ENCODE measurements at regions not wholly inside any gene's neighbourhood (a gene's known extent, or its start where the extent isn't known, plus 50 kb on each side); places are given as distances from the start of the nearest gene placed in this dataset.
"Not testable (repeated sequence)": the region's sequence is repeated elsewhere in the genome, so short reads cannot be mapped to it uniquely, and the experiment has no call there.

DNA sequence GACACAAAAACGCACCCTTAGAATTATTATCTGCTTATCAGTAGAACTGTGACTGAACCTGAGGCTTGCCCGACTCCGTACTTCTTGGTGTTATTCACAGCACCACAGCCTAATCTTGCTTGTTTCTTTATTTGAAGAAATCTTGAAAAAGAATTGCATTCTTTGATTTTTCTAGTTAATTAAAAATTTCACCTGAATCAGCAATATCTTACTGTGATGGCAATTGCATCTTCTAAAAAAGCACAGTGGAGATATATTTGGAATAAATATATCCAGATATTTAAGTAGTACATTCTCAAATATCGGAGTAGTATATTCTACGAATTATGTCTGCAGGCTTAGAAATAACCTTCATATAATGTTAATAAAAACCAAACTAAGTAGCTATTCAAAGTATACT is 90.1 kb upstream of the LYSMD4 start:
- TF ChIP-seq, protein P1, sequence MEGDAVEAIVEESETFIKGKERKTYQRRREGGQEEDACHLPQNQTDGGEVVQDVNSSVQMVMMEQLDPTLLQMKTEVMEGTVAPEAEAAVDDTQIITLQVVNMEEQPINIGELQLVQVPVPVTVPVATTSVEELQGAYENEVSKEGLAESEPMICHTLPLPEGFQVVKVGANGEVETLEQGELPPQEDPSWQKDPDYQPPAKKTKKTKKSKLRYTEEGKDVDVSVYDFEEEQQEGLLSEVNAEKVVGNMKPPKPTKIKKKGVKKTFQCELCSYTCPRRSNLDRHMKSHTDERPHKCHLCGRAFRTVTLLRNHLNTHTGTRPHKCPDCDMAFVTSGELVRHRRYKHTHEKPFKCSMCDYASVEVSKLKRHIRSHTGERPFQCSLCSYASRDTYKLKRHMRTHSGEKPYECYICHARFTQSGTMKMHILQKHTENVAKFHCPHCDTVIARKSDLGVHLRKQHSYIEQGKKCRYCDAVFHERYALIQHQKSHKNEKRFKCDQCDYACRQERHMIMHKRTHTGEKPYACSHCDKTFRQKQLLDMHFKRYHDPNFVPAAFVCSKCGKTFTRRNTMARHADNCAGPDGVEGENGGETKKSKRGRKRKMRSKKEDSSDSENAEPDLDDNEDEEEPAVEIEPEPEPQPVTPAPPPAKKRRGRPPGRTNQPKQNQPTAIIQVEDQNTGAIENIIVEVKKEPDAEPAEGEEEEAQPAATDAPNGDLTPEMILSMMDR (IDR thresholded peaks at IDR 0.05; ENCODE audit: low read depth, low read length, missing control alignments) = no peak
- no peak for DNase-seq
- no peaks in the 10 kb centered on the region for H3K36me3 ChIP-seq (replicated peaks)
- no peak overlapping the region for H3K4me3 ChIP-seq (ENCODE audit: low read depth, low read length)
- no peak overlapping the region for H3K27ac ChIP-seq
- in situ Hi-C loops (cut with HindIII; ENCODE audit: low pct_ligation_motif_present, low sequenced_read_pairs) = no loop called here
- H3K27me3 ChIP-seq (replicated peaks) = no peaks in the 10 kb centered on the region

DNA sequence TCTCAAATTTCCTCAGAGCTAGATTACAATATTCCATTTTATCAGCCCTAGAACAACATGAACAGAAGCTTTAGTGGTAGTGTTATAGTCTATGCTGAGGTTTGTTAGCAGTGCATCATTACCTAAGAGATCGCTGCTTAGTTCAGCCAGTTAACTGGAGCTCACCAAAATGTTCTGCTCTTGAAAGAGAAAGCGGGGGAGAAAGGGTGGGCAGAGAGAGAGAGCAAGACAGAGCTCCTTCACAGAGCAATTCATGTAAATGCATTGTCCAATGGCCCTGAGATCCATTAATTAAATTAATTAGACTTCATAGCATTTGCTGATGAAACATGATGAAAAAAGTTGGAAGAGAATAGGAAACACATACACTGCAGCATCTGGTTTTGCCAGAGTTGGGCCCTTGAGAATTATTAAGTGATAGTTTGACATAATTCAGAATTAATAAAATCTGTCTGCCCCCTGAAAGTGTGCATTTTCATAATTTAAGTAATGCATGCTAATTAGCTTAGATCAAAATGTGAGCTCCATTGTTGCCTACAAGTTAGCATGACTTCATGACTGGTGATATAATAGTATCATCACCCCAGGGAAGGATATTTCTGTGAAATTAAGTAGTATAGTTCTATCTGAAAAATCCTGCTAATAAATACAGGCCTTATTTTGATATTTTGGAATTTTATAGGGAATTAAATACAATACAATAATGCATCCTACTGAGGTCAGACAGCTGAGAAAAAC is 86.9 kb upstream of the LYSMD4 start:
- TF ChIP-seq, protein P1 (IDR thresholded peaks at IDR 0.05; ENCODE audit: low read depth, low read length, missing control alignments) = no peak
- Histone ChIP-seq H3K27ac (no peak overlapping the region), H3K4me3 (ENCODE audit: low read depth, low read length) (no peak overlapping the region), H3K27me3 (replicated peaks) (no peaks in the 10 kb centered on the region), H3K36me3 (replicated peaks) (no peaks in the 10 kb centered on the region)
- DNase-seq = no peak
- in situ Hi-C loops (cut with HindIII; ENCODE audit: low pct_ligation_motif_present, low sequenced_read_pairs) = no loop called here

DNA sequence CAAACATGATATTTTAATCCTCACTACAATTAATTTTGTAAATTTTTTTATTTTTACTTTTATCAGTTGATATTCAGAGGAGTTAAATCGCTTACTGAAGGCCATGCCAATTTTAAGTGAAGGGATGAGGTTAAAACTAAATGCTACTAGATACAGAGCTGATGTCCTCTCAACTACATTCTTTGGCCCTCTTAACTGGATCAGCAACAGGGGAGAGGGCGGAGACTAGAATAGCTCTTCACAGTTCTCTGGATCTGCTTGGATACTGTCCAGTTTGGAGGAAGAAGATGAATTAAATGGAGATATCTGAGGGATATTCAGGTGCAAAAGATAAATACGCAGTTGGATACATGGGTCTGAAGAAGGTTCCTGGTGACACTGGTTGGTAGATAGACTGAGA is 85.6 kb upstream of the LYSMD4 start:
- TF ChIP-seq, protein P1 (IDR thresholded peaks at IDR 0.05; ENCODE audit: low read depth, low read length, missing control alignments) = no peak

DNA sequence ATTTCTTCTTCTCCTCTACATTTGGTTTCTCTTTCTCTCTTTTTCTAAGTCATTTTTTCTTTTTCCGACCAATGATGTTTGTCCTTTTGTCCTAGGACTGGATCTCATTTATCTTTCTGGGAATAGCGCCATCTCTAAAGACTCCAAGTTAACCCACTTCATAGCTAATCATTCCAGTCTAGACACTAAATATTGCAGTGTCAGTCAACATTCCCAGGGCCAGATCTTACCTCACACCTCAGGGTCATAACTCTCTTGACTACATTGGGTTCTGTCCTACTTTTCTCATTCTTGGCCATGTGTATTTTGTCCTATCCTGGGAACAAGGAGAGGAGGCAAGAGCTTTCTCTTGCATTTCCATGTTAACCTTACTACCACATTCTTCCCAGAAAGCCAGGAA is 83.6 kb upstream of the LYSMD4 start:
- H3K27ac ChIP-seq; in situ Hi-C loops (cut with HindIII; ENCODE audit: low pct_ligation_motif_present, low sequenced_read_pairs); H3K27me3 ChIP-seq (replicated peaks); DNase-seq; H3K4me3 ChIP-seq (ENCODE audit: low read depth, low read length); H3K36me3 ChIP-seq (replicated peaks): not testable (repeated sequence)

More for the DNA sequence above, 85.6 kb upstream of the LYSMD4 start:
- Histone ChIP-seq H3K27me3 (replicated peaks) (no peaks in the 10 kb centered on the region), H3K4me3 (ENCODE audit: low read depth, low read length) (no peak overlapping the region), H3K27ac (no peak overlapping the region), H3K36me3 (replicated peaks) (no peaks in the 10 kb centered on the region)
- in situ Hi-C loops (cut with HindIII; ENCODE audit: low pct_ligation_motif_present, low sequenced_read_pairs) = no loop called here
- DNase-seq = no peak

DNA sequence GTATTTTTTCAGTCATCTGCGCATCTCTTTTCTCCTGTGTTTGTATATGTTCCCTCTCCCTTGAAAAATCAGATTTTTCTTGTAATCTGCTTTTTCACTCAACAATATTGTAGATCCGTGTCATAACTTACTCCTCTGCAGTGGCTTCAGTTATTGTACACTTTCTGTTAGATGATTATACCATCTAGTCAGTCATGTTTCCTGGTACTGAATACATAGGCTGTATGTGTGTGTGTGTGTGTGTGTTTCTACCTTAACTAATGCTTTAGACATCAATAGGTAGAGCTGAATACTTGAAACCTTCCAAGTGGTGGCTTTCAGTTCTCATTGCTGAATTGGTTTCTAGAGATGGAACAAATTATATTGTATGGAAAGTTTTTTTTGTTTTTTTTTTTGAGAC is 77.4 kb upstream of the LYSMD4 start:
- H3K4me3 ChIP-seq (ENCODE audit: low read depth, low read length); H3K27me3 ChIP-seq (replicated peaks); H3K27ac ChIP-seq; DNase-seq; in situ Hi-C loops (cut with HindIII; ENCODE audit: low pct_ligation_motif_present, low sequenced_read_pairs); H3K36me3 ChIP-seq (replicated peaks): not testable (repeated sequence)

DNA sequence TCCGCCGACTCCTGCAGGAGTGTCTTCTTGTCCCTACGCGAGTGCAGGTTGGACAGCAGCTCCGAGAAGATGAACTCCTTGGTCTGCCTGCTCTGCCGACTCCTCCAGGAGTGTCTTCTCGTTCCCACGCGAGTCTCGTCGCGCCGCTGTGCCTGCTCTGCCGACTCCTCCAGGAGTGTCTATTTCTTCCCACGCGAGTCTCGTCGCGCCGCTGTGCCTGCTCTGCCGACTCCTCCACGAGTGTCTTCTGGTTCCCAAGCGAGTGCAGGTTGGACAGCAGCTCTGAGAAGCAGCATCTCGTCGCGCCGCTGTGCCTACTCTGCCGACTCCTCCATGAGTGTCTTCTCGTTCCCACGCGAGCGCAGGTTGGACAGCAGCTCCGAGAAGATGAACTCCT is 66.6 kb upstream of the LYSMD4 start:
- H3K27me3 ChIP-seq (replicated peaks); DNase-seq; in situ Hi-C loops (cut with HindIII; ENCODE audit: low pct_ligation_motif_present, low sequenced_read_pairs); H3K4me3 ChIP-seq (ENCODE audit: low read depth, low read length); H3K36me3 ChIP-seq (replicated peaks); H3K27ac ChIP-seq: not testable (repeated sequence)

DNA sequence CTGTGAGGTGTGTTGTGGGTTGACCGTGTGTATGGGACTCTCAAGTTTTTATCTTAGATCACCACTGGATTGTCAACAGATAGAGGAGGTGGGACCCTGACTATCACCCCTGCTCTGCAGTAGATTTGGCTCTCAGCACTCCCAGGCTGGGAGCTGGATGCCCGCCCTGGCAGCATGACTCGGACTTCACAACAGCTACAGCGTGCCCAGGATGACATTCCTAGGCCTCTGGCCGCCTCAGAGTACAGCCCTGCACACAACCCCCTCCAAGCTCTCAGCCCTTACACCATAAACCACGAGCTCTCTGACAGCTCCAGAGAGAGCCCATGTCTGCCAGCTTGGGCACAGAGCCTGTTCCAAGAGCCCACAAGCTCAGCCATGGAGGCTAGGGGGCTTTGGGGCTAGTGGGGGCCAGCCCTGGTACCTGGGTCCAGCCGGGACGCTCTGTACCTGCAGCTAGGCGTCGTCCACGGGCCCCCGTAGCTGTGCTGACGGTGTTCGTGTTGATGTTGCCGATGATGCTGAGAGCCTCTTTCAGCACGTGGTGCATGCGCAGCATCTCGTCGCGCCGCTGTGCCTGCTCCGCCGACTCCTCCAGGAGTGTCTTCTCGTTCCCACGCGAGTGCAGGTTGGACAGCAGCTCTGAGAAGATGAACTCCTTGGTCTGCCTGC is 66.1 kb upstream of the LYSMD4 start:
- H3K4me3 ChIP-seq (ENCODE audit: low read depth, low read length); in situ Hi-C loops (cut with HindIII; ENCODE audit: low pct_ligation_motif_present, low sequenced_read_pairs); DNase-seq; H3K27me3 ChIP-seq (replicated peaks); H3K27ac ChIP-seq; H3K36me3 ChIP-seq (replicated peaks): not testable (repeated sequence)

DNA sequence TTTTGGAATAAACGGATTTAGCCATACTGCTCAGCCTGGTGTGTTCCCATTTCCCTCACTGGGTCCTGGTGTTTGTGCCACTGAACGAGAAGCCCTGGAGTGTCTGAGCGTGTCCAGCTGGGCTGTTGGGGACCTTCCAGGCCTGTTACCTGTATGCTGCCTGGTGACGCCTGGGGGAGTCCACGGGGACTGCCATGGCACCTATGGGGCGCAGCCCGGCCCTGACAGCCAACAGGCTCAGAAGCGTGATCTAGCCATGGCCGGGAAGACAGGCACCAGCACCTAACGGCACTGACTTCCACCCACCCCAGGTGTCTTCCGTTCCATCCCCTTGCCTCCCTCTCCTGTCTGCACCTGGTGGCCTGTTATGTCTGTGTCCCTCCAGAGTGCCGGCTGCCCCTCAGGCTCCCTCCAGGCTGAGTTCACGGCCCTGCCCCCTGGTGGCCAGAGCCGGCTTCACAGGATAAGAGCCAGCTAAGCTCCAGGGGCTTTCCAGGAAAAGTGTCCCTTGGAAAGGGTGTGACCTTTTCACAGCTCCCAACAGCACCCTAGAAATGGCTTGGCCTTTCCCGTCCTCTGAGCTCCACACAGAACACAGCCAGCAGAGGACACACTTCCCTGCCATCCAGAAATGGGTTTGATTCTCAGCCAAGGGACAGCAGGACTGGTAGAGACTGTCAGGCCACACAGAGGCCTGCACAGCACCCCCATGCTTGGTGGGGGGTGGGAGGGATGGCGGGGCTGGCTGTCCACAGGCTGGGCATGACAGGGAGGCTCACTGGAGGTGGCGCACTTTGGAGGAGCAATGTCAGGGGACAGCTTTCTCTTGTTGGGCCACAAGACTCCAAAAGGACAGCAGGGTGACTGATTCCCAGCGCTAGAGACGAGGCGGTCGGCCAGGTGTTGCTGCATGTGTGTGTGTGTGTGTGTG is 64.0 kb upstream of the LYSMD4 start:
- in situ Hi-C loops (cut with HindIII; ENCODE audit: low pct_ligation_motif_present, low sequenced_read_pairs); H3K36me3 ChIP-seq (replicated peaks); H3K27me3 ChIP-seq (replicated peaks); DNase-seq; H3K27ac ChIP-seq; H3K4me3 ChIP-seq (ENCODE audit: low read depth, low read length): not testable (repeated sequence)
